ENCODE measurements at regions not wholly inside any gene's neighbourhood (a gene's known extent, or its start where the extent isn't known, plus 50 kb on each side); places are given as distances from the start of the nearest gene placed in this dataset.
A peak's percentile ranks its signal among the peaks of the same experiment; 100 is the strongest.

GRCh38 chr10:2980791-2981360 is 86.5 kb upstream of the PFKP start:
- FAIRE-seq = no peak

GRCh38 chr10:2980116-2980515 is 87.2 kb upstream of the PFKP start:
- FAIRE-seq = no peak

GRCh38 chr10:2979306-2979705 is 88.0 kb upstream of the PFKP start:
- no peak for FAIRE-seq

- FAIRE-seq = no peak
Observed at GRCh38 chr10:2978574-2979273, 88.6 kb upstream of the PFKP start.

GRCh38 chr10:2978111-2978510 is 89.2 kb upstream of the PFKP start:
- FAIRE-seq = peak; percentile 99

GRCh38 chr10:2974503-2975207 is 92.7 kb upstream of the PFKP start:
- FAIRE-seq = no peak

- FAIRE-seq = no peak
Observed at GRCh38 chr10:2974083-2974482, 93.3 kb upstream of the PFKP start.

GRCh38 chr10:2972810-2973209 is 94.5 kb upstream of the PFKP start:
- FAIRE-seq = no peak

GRCh38 chr10:2972216-2972615 is 95.1 kb upstream of the PFKP start:
- no peak for FAIRE-seq

- FAIRE-seq = no peak
Observed at GRCh38 chr10:2970190-2970823, 97.0 kb upstream of the PFKP start.

GRCh38 chr10:2968401-2969058 is 98.8 kb upstream of the PFKP start:
- FAIRE-seq = no peak

GRCh38 chr10:2966134-2966533 is 101.2 kb upstream of the PFKP start:
- FAIRE-seq = no peak

GRCh38 chr10:2964632-2965296 is 102.6 kb upstream of the PFKP start:
- FAIRE-seq = no peak

- no peak for FAIRE-seq
Observed at GRCh38 chr10:2963889-2964631, 103.3 kb upstream of the PFKP start.

GRCh38 chr10:2962194-2962593 is 105.2 kb upstream of the PFKP start:
- FAIRE-seq = no peak

- no peak for FAIRE-seq
Observed at GRCh38 chr10:2958659-2959058, 108.7 kb upstream of the PFKP start.

- no peak for FAIRE-seq
Observed at GRCh38 chr10:2957785-2958184, 109.6 kb upstream of the PFKP start.

GRCh38 chr10:2955064-2955463 is 112.3 kb upstream of the PFKP start:
- no peak for FAIRE-seq

GRCh38 chr10:2953495-2953894 is 113.9 kb upstream of the PFKP start:
- no peak for FAIRE-seq

- FAIRE-seq = no peak
Observed at GRCh38 chr10:2951235-2951835, 116.0 kb upstream of the PFKP start.

- FAIRE-seq = no peak
Observed at GRCh38 chr10:2950546-2950945, 116.8 kb upstream of the PFKP start.

GRCh38 chr10:2949948-2950354 is 117.4 kb upstream of the PFKP start:
- no peak for FAIRE-seq
